Umbilical cord (tissue), 1 donor: ENCODE measurements at regions not wholly inside any gene's neighbourhood (a gene's known extent, or its start where the extent isn't known, plus 50 kb on each side); places are given as distances from the start of the nearest gene placed in this dataset.
A peak's percentile ranks its signal among the peaks of the same experiment; 100 is the strongest.
"Not testable (repeated sequence)": the region's sequence is repeated elsewhere in the genome, so short reads cannot be mapped to it uniquely, and the experiment has no call there.

ENCODE experiments used
- DNase-seq: peaks from one replicate; pipeline ENCODE4 v3.0.0-alpha.2; 2015; ENCODE audit warnings: low spot score

DNA sequence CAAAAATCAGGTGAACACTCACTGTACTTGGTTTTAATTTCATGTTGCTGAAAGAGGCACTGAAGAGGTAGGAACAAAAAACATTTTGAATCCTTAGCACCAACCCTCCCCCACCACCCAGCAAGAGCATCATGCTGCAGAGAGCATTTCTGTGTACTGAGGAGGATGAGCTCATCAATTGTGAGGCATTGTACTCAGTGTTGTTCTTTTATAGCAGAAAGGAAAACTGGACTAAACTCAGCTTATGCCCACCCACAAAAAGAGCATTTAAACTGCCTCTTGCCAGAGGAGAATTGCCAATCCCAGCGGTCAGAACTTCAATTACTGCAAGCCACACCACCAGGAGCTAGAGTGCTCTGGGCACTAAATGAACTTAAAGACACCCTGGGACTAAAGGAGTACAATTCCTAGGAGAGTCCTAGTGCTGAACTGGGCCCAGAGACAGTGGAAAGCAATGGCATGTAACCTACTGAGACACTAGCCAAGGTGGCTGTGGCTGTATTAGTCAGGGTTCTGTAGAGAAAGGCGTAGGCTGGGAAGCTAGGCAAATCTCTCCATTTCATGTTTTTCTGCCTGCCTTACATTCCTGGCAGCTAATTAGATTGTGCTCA lies 280.7 kb upstream of the KLHL4 start:
- no peak for DNase-seq

DNA sequence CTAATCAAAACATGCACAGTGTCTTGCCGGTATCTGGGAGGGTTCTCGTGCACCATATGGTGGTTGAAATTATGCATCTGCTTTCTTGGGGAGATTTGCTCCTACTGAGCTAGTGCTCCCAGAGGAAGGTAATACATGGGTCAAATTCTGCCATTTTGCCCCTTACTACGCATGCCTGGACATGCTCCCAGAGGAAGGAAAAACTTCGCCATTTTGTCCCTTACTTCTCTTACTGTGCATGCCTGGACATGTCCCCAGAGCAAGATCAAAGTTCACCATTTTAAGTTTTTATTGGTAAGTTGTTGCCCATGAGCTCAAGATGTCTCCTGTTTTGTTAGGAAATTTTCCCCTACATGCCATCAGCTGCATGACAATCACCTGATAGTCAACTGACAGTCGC lies 252.1 kb upstream of the KLHL4 start:
- no peak for DNase-seq

DNA sequence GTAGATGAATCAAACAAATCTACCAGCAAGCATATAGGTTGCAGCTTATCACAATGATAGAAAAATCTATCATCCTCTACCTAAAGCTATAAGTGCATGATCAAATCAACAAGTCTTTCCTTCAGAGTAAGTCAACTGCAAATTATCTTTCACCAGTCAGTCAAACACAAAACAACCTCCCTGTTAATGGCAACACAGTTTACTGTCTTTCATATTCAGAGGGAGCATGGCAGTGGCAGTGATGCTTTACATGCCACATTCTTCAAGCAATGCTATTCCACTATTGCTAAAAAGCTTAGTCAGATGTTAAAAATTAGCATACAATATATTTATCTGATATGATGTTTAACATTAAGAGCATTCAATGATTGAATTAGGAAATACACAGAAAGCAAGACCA lies 245.1 kb upstream of the KLHL4 start:
- DNase-seq, result no peak

DNA sequence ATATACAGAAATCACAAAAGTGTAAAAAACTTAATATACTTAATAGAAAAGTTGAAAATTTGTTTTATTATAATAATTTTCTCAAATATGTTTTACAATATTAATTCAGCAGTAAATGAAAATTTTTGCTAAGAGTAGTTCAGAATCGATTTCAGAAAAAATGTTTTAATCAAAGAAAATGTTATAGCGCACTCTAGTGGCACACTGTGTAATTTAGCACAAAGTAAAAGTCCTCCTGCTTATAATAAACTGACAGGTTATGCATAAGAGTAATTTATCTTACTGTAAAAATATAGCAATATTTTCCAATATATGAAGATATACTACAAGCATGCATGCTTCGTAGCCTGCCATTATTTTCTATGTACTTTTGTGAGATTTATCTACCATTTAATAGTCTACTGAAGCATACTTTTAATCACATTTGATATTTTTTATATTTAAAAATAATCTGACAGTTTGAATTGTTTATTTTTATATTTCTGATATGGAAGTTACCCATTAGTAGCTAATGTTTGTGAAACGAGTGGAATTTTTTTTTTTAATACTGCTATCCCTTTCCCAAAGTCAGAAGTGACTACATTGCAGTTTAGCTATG lies 217.9 kb upstream of the KLHL4 start:
- peak; percentile 1 for DNase-seq

DNA sequence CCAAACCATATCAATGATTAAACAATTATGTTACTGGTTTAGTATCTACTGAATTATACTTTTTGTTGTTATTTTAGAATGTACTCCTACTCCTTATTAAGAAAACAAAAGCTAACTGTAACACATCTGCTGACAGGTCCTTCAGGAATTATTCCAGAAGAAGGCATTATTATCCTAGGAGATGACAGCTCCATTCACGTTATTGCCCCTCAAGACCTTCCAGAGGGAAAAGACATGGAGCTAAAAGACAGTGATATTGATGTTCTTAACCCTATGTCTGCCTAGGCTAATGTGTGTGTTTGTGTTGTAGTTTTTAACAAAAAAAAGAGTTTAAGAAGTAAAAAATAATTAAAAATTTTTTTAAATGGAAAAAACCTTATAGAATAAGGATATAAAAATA lies 206.8 kb upstream of the KLHL4 start:
- DNase-seq, result no peak

DNA sequence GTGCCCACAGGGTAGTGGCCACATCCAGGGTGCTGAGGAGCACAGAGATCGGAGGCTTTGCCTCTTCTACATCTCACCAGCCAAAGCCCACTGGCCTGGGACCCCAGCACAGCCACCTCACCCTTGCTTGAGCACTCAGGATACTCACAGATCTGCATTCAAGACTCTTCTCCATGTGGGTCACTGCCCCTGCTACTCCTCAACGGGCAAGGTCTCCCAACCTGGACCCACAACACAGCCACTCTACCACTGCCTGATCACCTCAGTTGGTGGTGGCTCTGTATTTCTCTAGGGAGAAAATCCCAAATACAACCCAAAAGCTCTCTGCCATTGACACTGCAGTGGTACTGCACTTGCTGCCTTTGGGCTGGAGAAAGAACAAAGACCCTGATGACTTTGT lies 190.3 kb upstream of the KLHL4 start:
- no peak for DNase-seq

DNA sequence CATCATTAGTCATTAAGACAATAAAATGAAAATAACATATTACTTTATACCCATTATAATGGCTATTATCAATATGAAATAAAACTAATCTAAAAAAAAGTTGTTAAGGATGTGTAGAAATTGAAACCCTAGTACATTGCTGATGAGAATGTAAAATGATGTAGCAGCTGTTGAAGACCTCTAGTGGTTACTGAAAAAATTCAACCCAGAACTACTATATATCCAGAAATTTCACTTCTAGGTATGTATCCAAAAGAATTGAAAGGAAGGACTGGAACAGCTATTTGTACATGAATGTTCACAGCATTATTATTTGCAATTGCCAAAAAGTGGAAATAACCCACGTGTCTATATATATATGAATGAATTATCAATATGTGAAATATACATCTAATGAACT lies 180.3 kb upstream of the KLHL4 start:
- DNase-seq, result no peak

DNA sequence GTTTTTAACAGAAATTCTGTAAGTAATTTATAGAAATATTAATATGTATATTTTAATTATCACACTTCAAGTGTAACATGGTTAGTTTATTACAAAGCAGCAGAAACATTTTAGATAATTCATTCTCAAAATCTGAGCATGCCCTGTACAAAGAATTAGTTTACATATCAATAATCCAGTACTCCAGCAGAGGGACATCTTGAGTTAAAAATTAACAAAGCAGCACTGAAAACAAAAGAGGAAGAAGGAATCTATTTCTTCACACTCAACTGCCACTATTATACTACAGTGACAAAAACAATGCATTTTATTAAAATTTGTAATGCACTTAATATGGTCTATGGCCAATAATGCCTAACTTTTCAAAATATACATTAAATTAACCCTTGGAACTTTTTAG lies 179.1 kb upstream of the KLHL4 start:
- DNase-seq, result peak; percentile 38

DNA sequence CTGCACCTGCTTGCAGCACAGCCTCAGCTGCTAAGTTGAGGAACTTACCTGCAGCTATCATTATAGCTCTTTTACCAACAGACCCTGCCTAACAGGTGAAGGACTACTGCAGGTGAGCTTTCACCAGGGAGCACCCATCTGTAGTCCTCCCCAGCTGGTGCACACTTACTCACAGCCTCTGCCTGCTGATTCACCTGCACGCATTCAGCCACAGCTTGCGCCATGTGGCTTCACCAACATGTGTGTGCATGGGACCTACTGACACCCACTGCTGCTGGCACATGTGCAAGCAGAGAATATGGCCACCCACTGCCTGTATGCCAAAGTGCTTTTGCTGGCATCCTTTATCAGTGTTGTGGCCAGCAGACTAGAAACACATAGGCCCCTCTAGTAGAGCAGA lies 146.7 kb upstream of the KLHL4 start:
- DNase-seq, result no peak

DNA sequence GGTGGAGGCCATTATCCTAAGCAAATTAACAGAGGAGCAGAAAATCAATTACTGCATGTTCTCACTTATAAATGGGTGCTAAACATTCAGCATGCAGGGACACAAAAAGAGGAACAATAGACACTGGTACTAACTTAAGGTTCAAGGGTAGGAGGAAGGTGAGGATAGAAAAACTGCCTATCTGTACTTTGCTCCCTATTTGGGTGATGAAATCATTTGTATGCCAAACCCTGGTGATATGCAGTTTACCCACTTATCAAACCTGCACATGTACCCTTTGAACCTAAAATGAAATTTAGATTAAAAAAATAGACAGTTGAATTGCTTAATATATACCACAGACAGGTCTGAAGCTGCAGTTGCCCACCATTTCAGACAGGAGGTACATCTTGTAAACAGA lies 143.3 kb upstream of the KLHL4 start:
- no peak for DNase-seq

DNA sequence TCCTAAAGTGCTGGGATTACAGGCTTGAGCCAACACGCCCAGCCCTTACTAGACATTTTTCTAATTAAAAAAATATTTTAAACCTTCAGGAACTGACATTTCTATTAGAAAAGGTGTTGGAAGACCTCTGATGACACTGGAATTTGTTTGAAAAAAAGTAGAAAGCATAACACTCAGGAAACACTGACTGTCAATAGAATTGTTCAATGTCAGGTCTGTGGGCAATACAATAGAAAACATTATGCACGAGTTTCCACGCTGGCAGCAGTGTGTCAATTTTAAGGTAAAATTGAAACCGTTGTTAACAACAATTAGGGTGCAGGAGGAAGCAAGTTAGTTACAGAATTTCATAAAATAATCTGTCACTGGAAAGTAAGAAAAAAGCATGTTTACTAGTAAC lies 140.7 kb upstream of the KLHL4 start:
- DNase-seq, result no peak

DNA sequence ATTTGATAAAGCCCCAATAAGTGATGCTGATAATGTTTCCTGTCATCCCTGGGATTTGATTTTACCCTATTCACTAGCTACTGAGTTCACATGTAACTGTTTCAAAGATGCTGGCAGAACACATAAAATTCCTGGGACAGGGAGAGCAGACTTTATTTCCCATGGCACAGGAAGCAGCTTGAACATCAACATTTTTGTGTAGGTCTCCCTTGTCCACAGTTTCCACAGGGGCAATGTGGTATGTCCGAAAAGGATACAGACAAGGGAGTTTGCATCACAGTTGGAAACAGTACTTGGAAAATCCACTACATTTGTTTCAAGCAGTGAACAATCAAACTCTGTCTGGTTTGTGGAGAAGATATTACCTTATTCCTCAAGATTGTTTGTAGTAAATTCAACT lies 129.2 kb upstream of the KLHL4 start:
- DNase-seq, result no peak

DNA sequence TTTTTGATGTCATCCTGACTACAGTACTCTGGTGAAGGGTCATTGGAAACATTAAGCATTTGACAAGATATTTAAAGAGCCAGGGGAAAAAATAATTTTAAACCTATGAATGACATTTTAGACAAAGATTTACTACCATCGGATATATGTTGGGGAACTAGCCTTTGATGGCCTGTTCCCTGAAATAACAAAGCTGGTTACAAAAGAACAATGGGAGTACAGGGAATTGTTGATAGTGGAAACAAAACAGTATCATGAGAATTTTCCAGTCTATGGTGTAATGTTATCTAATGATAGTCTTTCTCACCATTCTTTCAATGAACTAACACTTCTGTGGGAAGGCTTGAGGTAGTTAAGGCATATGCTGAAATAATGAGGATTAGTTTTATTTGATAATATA lies 125.9 kb upstream of the KLHL4 start:
- DNase-seq, result no peak

DNA sequence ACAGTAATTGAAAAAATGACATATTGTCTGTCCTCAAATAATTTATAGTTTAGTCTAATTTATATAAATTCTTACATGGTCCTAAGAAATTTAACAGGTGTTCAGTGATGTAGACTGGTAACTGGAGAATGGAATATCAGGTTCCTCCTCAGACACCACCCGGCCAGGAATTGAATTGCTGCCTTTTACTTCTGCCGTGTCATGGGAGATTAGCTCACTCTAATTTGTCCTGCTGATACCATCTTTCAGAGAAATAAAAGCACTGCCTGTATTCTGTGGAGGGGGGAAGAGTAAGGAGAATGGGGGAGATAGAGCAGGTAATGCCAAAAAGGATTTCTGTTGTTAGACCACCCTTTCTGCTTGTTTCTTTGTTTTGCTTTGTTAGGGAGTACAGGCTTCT lies 125.2 kb upstream of the KLHL4 start:
- DNase-seq, result no peak

DNA sequence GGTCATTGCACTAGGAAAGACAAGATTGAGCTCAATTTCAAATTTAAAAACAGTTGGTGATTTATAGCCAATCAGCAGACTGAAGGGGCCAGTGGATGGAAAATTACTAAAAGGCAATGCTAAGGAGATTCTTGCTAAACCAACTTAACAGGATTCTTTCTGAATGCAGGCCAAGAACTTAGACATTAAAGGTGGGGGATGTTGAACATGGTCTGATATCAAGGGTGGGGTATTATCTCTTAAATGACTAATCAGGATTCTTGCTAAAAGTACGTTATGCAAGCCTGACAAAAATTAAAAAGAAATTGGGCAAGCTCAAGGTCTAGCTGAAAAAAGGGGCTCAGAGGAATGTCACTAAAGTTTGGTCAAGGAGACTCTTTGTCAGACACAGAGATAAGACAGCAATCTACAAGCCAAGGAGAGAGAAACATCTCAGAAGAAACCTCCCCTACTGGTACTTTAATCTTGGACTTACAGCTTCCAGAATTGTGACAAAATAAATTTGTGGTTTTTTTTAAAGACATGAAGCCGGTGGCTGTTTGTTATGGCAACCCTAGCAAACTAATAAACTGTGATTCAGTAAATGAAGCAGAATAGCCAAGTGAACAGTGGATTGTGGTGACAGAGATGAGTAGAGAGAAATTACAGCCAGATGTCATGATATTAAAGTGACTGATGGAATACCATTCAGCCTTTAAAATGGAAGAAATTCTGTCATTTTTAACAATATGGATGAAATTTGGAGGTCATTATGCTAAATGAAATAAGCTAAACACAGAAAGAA lies 120.3 kb upstream of the KLHL4 start:
- DNase-seq, result peak; percentile 25

DNA sequence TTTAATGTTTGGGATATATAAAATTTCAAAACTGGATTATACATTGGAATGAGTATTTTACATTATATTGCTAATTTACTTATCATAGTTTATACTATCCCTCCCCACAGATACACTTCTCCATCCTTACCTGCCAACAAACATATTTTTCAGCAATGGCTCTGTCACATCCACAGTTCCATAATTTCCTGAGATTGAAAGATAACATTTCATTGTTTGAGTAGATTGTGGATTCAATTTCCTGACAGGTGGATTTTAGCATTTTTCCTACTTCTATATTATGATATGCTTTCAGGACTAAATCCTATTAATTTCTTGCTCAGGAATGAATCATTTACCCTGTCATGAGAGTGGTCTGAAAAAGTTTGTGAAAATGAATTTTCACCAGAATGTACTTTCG lies 115.3 kb upstream of the KLHL4 start:
- DNase-seq, result no peak

DNA sequence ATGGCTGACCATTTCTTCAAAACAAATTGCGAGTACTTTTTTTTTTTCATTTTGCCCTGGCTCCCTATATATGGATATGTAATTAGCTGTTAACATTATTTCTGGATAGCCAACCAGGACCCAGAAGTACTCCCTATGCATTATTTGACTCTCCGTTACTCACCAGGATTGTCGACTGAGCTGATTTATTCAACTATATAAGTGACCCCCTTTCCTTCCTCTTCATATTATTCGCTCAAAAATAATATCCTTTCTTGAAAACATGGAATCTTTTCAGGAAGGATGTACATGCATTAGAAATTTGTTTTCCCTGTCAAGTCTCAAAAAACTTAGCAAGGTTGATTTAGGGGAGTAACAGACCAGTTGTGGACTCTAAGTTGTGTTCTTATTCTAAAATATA lies 114.1 kb upstream of the KLHL4 start:
- no peak for DNase-seq

DNA sequence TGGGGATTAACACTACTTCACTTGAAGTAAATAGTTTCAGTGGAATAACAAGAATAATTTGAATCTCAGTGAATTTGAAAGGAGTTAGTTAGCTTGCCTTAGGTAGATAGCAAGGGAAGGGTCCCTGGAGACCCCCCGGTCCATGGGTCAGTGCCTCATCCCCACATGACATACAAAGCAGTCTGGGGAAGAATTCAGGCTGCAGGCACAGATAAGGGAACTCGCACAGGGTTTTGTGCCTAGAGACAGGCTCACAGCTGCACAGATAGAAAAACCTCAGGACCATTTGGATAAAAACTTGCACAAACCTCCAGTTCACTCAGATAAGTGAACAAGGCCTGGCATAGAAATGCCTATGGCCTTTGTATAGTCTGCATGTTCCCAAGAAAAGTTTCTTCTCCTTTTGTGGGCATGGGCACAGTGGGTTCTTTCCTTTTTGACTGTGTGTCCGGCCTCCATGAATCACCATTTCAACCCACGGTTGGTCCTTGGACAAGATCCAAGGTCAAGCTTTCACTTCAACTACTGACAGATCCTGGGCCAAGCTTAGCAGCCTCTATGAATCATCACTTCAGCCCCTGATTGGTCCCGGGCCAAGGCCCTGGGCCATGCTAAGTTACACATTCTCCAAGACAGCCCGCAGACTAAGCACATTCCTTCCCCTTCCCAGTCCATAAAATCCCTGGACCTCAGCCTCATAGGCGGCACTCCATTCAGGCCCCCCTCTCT lies 108.3 kb upstream of the KLHL4 start:
- peak; percentile 94 for DNase-seq

DNA sequence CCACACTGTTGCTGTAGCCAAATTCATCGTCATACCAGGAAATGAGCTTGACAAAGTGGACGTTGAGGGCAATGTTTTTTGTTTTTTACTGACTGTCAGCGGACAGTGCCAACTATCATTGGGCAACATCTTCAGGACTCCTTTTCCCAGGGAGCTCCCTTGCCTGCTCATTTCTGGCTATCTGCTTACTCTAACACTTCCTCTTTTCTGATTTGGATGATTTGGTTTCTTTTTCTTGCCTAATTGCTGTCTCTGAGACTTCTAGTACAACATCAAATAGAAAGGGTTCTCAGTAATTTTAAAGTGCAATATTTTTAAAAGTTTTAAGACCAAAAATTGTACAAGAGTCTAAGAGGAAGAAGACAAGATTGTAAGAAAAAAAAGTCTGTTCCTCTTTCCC lies 92.0 kb upstream of the KLHL4 start:
- no peak for DNase-seq

DNA sequence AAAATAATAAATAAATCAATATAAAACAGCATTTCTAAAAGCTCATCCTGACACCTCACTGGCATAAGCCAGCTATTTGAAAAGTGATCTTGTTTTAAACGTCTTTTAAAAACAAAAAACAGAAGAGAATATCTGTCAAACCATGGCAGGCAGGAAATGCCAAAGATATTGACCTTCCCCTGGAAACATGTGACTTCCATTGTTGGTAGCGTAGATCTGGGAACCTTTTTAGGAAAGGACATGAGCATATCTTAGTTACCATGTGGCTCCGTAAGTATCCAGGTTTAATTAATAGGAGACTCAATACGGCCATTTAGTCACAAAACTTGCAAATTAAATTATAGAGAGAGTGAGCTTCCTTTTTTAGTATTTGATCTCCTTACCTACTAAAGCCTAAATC lies 83.0 kb upstream of the KLHL4 start:
- DNase-seq, result no peak

DNA sequence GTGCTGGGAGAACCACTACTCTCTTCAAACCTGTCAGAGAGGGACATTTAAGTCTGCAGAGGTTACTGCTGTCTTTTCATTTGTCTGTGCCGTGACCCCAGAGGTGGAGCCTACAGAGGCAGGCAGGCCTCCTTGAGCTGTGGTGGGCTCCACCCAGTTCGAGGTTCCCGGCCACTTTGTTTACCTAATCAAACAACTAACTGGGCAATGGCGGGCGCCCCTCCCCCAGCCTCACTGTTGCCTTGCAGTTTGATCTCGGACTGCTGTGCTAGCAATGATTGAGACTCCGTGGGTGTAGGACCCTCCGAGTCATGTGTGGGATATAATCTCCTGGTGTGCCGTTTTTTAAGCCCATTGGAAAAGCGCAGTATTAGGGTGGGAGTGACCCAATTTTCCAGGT lies 69.0 kb upstream of the KLHL4 start:
- DNase-seq, result not testable (repeated sequence)

DNA sequence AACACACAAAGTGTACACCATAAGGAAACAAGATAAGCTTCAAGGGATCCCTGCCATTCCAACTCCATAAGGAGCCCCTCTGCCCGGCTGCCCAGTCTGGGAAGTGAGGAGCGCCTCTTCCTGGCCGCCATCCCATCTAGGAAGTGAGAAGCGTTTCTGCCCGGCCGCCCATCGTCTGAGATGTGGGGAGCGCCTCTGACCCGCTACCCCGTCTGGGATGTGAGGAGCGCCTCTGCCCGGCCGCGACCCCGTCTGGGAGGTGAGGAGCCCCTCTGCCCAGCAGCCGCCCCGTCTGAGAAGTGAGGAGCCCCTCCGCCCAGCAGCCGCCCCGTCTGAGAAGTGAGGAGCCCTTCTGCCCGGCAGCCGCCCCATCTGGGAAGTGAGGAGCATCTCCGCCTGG lies 51.8 kb upstream of the KLHL4 start:
- DNase-seq, result not testable (repeated sequence)
